Chondrocyte (in vitro differentiated cells): ENCODE measurements at regions not wholly inside any gene's neighbourhood (a gene's known extent, or its start where the extent isn't known, plus 50 kb on each side); places are given as distances from the start of the nearest gene placed in this dataset.

Experiments used
- DNase-seq: peaks from one replicate; pipeline ENCODE4 v3.0.0; 2021; ENCODE audit warnings: mixed read lengths, low spot score
- H3K27ac Mint-ChIP-seq: one replicate; pipeline ENCODE4 v1.8.0; 2021; ENCODE audit warnings: mild to moderate bottlenecking, moderate library complexity, mixed read lengths; ENCODE audit not compliant: unreplicated experiment
- H3K27me3 Mint-ChIP-seq: 2 replicates; pipeline ENCODE4 v1.8.0; 2021; ENCODE audit warnings: low read depth, mixed read lengths
- H3K36me3 Mint-ChIP-seq: 2 replicates; pipeline ENCODE4 v1.8.0; 2021; ENCODE audit warnings: low read depth, mixed read lengths
- H3K4me1 Mint-ChIP-seq: 2 replicates; pipeline ENCODE4 v1.8.0; 2021; ENCODE audit warnings: low read depth, mild to moderate bottlenecking, mixed read lengths
- H3K4me3 Mint-ChIP-seq: one replicate; pipeline ENCODE4 v1.8.0; 2021; ENCODE audit warnings: mild to moderate bottlenecking, moderate library complexity, mixed read lengths; ENCODE audit not compliant: unreplicated experiment
- H3K9me3 Mint-ChIP-seq: 2 replicates; pipeline ENCODE4 v1.8.0; 2021; ENCODE audit warnings: low read depth, mixed read lengths
- TF ChIP-seq, protein P1 (sequence below): fragments of 200-600 bp; sonication (generic); IDR thresholded peaks from 2 replicates; pipeline ENCODE4 v1.5.0; 2021; ENCODE audit warnings: antibody characterized with exemption, mild to moderate bottlenecking, moderate library complexity

GRCh38 chr22:47393191-47393590, 630.7 kb downstream of the TBC1D22A start:
- DNase-seq = peak; percentile 56
- H3K9me3 Mint-ChIP-seq = peaks cover under 1% of the 10 kb centered on the region
- H3K4me3 Mint-ChIP-seq = no peak overlapping the region
- H3K27me3 Mint-ChIP-seq = no peaks in the 10 kb centered on the region
- H3K36me3 Mint-ChIP-seq = peaks cover 1% of the 10 kb centered on the region
- TF ChIP-seq, protein P1, sequence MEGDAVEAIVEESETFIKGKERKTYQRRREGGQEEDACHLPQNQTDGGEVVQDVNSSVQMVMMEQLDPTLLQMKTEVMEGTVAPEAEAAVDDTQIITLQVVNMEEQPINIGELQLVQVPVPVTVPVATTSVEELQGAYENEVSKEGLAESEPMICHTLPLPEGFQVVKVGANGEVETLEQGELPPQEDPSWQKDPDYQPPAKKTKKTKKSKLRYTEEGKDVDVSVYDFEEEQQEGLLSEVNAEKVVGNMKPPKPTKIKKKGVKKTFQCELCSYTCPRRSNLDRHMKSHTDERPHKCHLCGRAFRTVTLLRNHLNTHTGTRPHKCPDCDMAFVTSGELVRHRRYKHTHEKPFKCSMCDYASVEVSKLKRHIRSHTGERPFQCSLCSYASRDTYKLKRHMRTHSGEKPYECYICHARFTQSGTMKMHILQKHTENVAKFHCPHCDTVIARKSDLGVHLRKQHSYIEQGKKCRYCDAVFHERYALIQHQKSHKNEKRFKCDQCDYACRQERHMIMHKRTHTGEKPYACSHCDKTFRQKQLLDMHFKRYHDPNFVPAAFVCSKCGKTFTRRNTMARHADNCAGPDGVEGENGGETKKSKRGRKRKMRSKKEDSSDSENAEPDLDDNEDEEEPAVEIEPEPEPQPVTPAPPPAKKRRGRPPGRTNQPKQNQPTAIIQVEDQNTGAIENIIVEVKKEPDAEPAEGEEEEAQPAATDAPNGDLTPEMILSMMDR = no peak
- H3K4me1 Mint-ChIP-seq = no peaks in the 10 kb centered on the region
- H3K27ac Mint-ChIP-seq = no peak overlapping the region

- Mint-ChIP-seq H3K27me3 (no peaks in the 10 kb centered on the region), H3K4me3 (no peak overlapping the region), H3K4me1 (no peaks in the 10 kb centered on the region), H3K27ac (no peak overlapping the region), H3K9me3 (no peaks in the 10 kb centered on the region), H3K36me3 (peaks cover 1% of the 10 kb centered on the region)
- peak; percentile 68 for DNase-seq
- TF ChIP-seq, protein P1 = no peak
Observed at GRCh38 chr22:47392729-47393128, 630.3 kb downstream of the TBC1D22A start.

DNA sequence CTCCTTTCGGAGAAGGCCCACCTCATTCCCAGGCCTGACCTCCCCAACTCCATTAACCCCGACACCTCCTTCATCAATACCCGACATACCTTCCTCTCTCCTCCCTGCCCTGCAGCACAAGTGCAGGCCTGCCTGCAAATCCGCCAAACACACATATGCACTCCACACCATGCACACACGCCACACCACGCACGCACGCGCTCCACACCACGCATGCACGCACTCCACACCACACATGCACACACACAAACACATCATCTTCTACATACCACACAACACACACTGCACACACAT, 629.6 kb downstream of the TBC1D22A start:
- H3K9me3 Mint-ChIP-seq = no peaks in the 10 kb centered on the region
- H3K27ac Mint-ChIP-seq = no peak overlapping the region
- H3K4me1 Mint-ChIP-seq = no peaks in the 10 kb centered on the region
- peak; percentile 52 for DNase-seq
- H3K36me3 Mint-ChIP-seq = no peaks in the 10 kb centered on the region
- TF ChIP-seq, protein P1 = no peak
- no peaks in the 10 kb centered on the region for H3K27me3 Mint-ChIP-seq
- no peak overlapping the region for H3K4me3 Mint-ChIP-seq

DNA sequence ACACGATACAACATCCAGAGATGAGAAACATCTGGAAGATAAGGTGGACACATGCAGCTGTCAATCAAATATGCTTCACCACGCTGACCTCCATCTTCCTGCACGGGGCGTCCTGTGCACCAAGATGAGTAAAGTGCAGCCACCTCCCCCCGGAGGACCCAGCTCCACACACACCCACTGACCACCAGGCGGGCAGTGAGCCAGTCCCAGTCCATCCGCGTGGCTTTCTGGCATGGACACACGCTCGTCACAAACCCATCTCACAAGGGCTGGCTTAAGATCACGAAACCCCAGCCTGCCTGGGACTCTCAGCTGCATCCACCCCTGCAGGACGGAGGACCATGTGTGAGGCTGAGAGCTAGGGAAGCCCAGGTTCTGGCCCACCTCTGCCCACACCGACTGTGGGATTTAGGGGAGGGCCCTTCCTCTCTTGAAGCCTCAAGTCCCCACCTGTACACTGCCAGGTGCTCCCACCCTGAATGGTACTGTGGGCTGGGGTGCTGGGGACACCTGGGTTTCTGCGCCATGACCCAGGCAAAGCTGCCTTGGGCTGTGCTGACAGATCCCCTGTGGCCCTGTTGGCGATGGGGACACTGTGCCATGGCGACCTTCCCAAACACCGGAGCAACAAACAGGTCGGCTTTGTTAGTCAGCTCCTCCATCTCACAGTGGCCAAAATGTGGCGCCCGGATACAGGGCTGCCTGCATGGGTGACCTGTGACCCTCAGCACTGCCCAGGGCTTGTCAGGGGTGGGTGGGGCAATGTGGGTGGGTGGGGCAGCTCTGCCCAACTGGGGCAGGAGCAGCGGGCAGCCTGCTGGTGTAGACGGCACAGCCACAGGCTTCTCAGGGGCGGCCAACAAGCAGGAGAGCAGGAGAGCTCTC, 629.0 kb downstream of the TBC1D22A start:
- H3K9me3 Mint-ChIP-seq = no peaks in the 10 kb centered on the region

DNA sequence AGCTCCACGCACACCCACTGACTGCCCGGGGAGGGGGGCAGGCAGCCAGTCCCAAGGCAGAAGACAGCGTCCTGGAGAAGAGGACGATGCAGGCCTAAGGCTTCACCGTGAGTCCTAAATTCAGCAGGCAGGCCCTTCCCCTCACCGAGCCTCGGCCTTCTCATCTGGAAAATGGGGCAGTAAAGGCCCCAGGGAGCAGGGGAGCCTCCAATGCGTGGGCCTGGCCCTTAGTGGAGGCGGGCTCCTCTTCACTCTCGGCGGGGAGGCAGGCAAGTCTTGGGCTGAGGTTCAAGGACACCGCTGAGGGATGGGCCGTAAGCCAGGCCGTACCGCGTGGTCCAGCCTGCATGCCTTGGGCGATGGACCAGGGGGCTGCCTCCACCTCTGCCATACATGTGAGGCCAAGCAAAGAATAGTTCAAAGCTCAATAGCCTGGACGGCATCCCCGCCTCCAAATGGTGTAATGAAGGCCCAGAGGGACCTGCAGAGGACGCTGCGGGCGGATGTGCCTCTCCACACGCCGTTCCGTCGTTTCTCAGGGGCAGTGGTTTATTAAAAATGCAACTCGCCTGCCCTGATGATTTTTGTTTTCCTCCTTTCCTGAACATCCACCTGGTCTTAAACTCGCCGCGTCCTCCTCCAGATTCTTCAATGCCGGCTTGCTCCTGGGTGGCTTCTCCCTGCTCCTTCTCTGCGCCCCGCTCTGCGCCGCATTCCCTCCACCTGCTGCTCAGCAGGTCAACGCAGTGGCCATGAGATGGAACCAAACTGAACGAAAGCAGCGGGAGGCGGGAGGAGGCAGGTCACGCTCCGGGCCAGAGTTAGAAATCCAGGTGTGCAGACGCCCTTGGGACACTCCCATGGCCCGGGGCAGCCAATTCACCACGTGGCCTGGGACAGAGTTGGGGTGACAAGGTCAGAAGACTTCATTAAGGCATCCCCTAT, 627.8 kb downstream of the TBC1D22A start:
- H3K27ac Mint-ChIP-seq = no peak overlapping the region
- TF ChIP-seq, protein P1 = no peak
- no peaks in the 10 kb centered on the region for H3K36me3 Mint-ChIP-seq
- no peaks in the 10 kb centered on the region for H3K27me3 Mint-ChIP-seq
- peak; percentile 59 for DNase-seq
- no peak overlapping the region for H3K4me3 Mint-ChIP-seq
- no peaks in the 10 kb centered on the region for H3K4me1 Mint-ChIP-seq
- no peaks in the 10 kb centered on the region for H3K9me3 Mint-ChIP-seq

More for the DNA sequence above, 629.0 kb downstream of the TBC1D22A start:
- TF ChIP-seq, protein P1 = no peak
- Mint-ChIP-seq H3K4me3 (no peak overlapping the region), H3K27me3 (no peaks in the 10 kb centered on the region), H3K27ac (no peak overlapping the region), H3K4me1 (no peaks in the 10 kb centered on the region), H3K36me3 (no peaks in the 10 kb centered on the region)
- peak; percentile 66 for DNase-seq
